Effector memory CD8-positive, alpha-beta T cell (primary cell): ENCODE measurements at regions not wholly inside any gene's neighbourhood (a gene's known extent, or its start where the extent isn't known, plus 50 kb on each side); places are given as distances from the start of the nearest gene placed in this dataset.
"Not testable (repeated sequence)": the region's sequence is repeated elsewhere in the genome, so short reads cannot be mapped to it uniquely, and the experiment has no call there.

Source experiments
- ATAC-seq: fragments of 150-1000 bp; cut with Tn5 transposase; replicated peaks from 2 replicates; pipeline ENCODE4 v1.10.0; 2021; ENCODE audit warnings: mild to moderate bottlenecking, moderate library complexity
- DNase-seq, 3 experiments: peaks; one replicate each; pipeline ENCODE4 v3.0.0; 2021
- H3K27ac Mint-ChIP-seq, 2 donors: one replicate each; pipeline ENCODE4 v1.8.0; 2022; ENCODE audit warnings: mild to moderate bottlenecking in 2 of 2, mixed read lengths in 2 of 2, moderate library complexity in 2 of 2
- H3K27me3 Mint-ChIP-seq, 2 donors: one replicate each; pipeline ENCODE4 v1.8.0; 2022; ENCODE audit warnings: mixed read lengths in 2 of 2
- H3K36me3 Mint-ChIP-seq: one replicate; pipeline ENCODE4 v1.8.0; 2022; ENCODE audit warnings: mild to moderate bottlenecking, moderate library complexity, mixed read lengths; ENCODE audit not compliant: insufficient read depth
- H3K4me1 Mint-ChIP-seq, 2 donors: one replicate each; pipeline ENCODE4 v1.8.0; 2022; ENCODE audit warnings: low read depth in 2 of 2, mixed read lengths in 2 of 2
- H3K4me3 Mint-ChIP-seq, 2 donors: one replicate each; pipeline ENCODE4 v1.8.0; 2022; ENCODE audit warnings: mild to moderate bottlenecking in 2 of 2, mixed read lengths in 2 of 2, moderate library complexity in 2 of 2
- H3K9me3 Mint-ChIP-seq, 2 donors: one replicate each; pipeline ENCODE4 v1.8.0; 2022; ENCODE audit warnings: mixed read lengths in 2 of 2

- DNase-seq (no peak), ATAC-seq (no peak)
Observed at GRCh38 chr4:155578726-155579370, 87.8 kb upstream of the GUCY1A1 start.

GRCh38 chr4:155578219-155578618 is 88.4 kb upstream of the GUCY1A1 start:
- Mint-ChIP-seq H3K27me3 (no peaks in the 10 kb centered on the region), H3K4me3 (no peak overlapping the region), H3K9me3 (peaks cover 3 to 10% of the 10 kb centered on the region in 2 donors), H3K36me3 (no peaks in the 10 kb centered on the region), H3K4me1 (peaks cover 0 to 2% of the 10 kb centered on the region in 2 donors), H3K27ac (no peak overlapping the region)
- DNase-seq, result no peak
- no peak for ATAC-seq

More at GRCh38 chr4:155578726-155579370, 87.8 kb upstream of the GUCY1A1 start:
- no peaks in the 10 kb centered on the region for H3K27me3 Mint-ChIP-seq
- peaks cover 0 to 3% of the 10 kb centered on the region in 2 donors for H3K4me1 Mint-ChIP-seq
- peaks cover 3 to 15% of the 10 kb centered on the region in 2 donors for H3K9me3 Mint-ChIP-seq
- H3K27ac Mint-ChIP-seq, result no peak overlapping the region
- H3K36me3 Mint-ChIP-seq, result no peaks in the 10 kb centered on the region
- no peak overlapping the region for H3K4me3 Mint-ChIP-seq

GRCh38 chr4:155574329-155574728 is 92.3 kb upstream of the GUCY1A1 start:
- ATAC-seq, H3K4me3 Mint-ChIP-seq, H3K9me3 Mint-ChIP-seq, H3K4me1 Mint-ChIP-seq, H3K27ac Mint-ChIP-seq, H3K36me3 Mint-ChIP-seq, H3K27me3 Mint-ChIP-seq, DNase-seq: not testable (repeated sequence)

- no peaks in the 10 kb centered on the region for H3K27me3 Mint-ChIP-seq
- H3K36me3 Mint-ChIP-seq, result no peaks in the 10 kb centered on the region
- no peaks in the 10 kb centered on the region for H3K4me1 Mint-ChIP-seq
- no peak overlapping the region for H3K4me3 Mint-ChIP-seq
- peaks cover 5 to 6% of the 10 kb centered on the region in 2 donors for H3K9me3 Mint-ChIP-seq
- H3K27ac Mint-ChIP-seq, result no peak overlapping the region
- ATAC-seq (no peak), DNase-seq (no peak)
Observed at GRCh38 chr4:155573126-155573525, 93.5 kb upstream of the GUCY1A1 start.

- Mint-ChIP-seq H3K27ac (no peak overlapping the region), H3K27me3 (no peaks in the 10 kb centered on the region), H3K4me3 (no peak overlapping the region), H3K4me1 (no peaks in the 10 kb centered on the region), H3K36me3 (no peaks in the 10 kb centered on the region), H3K9me3 (peaks cover 5 to 6% of the 10 kb centered on the region in 2 donors)
- DNase-seq, result no peak
- ATAC-seq, result no peak
Observed at GRCh38 chr4:155572106-155572703, 94.4 kb upstream of the GUCY1A1 start.

GRCh38 chr4:155571184-155571944 is 95.3 kb upstream of the GUCY1A1 start:
- Mint-ChIP-seq H3K27ac (no peak overlapping the region), H3K27me3 (no peaks in the 10 kb centered on the region), H3K4me3 (no peak overlapping the region), H3K4me1 (no peaks in the 10 kb centered on the region), H3K9me3 (peaks cover 5 to 6% of the 10 kb centered on the region in 2 donors), H3K36me3 (no peaks in the 10 kb centered on the region)
- ATAC-seq (no peak), DNase-seq (no peak)

- no peak overlapping the region for H3K4me3 Mint-ChIP-seq
- no peaks in the 10 kb centered on the region for H3K27me3 Mint-ChIP-seq
- no peak for DNase-seq
- H3K27ac Mint-ChIP-seq, result no peak overlapping the region
- no peaks in the 10 kb centered on the region for H3K36me3 Mint-ChIP-seq
- peaks cover 0 to 5% of the 10 kb centered on the region in 2 donors for H3K9me3 Mint-ChIP-seq
- no peak for ATAC-seq
- no peaks in the 10 kb centered on the region for H3K4me1 Mint-ChIP-seq
Observed at GRCh38 chr4:155570661-155571060, 96.0 kb upstream of the GUCY1A1 start.

- ATAC-seq (no peak), DNase-seq (no peak)
- Mint-ChIP-seq H3K4me1 (no peaks in the 10 kb centered on the region), H3K27ac (no peak overlapping the region), H3K9me3 (peaks cover 0 to 5% of the 10 kb centered on the region in 2 donors), H3K4me3 (no peak overlapping the region), H3K36me3 (no peaks in the 10 kb centered on the region), H3K27me3 (no peaks in the 10 kb centered on the region)
Observed at GRCh38 chr4:155569960-155570515, 96.6 kb upstream of the GUCY1A1 start.

- Mint-ChIP-seq H3K4me1 (no peaks in the 10 kb centered on the region), H3K27me3 (no peaks in the 10 kb centered on the region), H3K36me3 (no peaks in the 10 kb centered on the region), H3K27ac (no peak overlapping the region), H3K9me3 (peaks cover 0 to 5% of the 10 kb centered on the region in 2 donors), H3K4me3 (no peak overlapping the region)
- DNase-seq, result no peak
- no peak for ATAC-seq
Observed at GRCh38 chr4:155569471-155569870, 97.2 kb upstream of the GUCY1A1 start.

- no peaks in the 10 kb centered on the region for H3K36me3 Mint-ChIP-seq
- no peaks in the 10 kb centered on the region for H3K27me3 Mint-ChIP-seq
- peaks cover 0 to 5% of the 10 kb centered on the region in 2 donors for H3K9me3 Mint-ChIP-seq
- no peaks in the 10 kb centered on the region for H3K4me1 Mint-ChIP-seq
- H3K4me3 Mint-ChIP-seq, result no peak overlapping the region
- no peak for DNase-seq
- ATAC-seq, result no peak
- H3K27ac Mint-ChIP-seq, result no peak overlapping the region
Observed at GRCh38 chr4:155568641-155569220, 97.9 kb upstream of the GUCY1A1 start.

GRCh38 chr4:155566354-155566753 is 100.3 kb upstream of the GUCY1A1 start:
- Mint-ChIP-seq H3K9me3 (peaks cover 0 to 2% of the 10 kb centered on the region in 2 donors), H3K36me3 (no peaks in the 10 kb centered on the region), H3K4me3 (no peak overlapping the region), H3K27me3 (no peaks in the 10 kb centered on the region), H3K27ac (no peak overlapping the region), H3K4me1 (no peaks in the 10 kb centered on the region)
- DNase-seq, result no peak
- no peak for ATAC-seq

- no peak for DNase-seq
- Mint-ChIP-seq H3K36me3 (no peaks in the 10 kb centered on the region), H3K27ac (no peak overlapping the region), H3K9me3 (peaks cover 0 to 2% of the 10 kb centered on the region in 2 donors), H3K27me3 (no peaks in the 10 kb centered on the region), H3K4me1 (no peaks in the 10 kb centered on the region), H3K4me3 (no peak overlapping the region)
- ATAC-seq, result no peak
Observed at GRCh38 chr4:155565776-155566175, 100.9 kb upstream of the GUCY1A1 start.

GRCh38 chr4:155565330-155565729 is 101.3 kb upstream of the GUCY1A1 start:
- no peak for ATAC-seq
- peaks cover 0 to 2% of the 10 kb centered on the region in 2 donors for H3K9me3 Mint-ChIP-seq
- no peaks in the 10 kb centered on the region for H3K4me1 Mint-ChIP-seq
- no peak overlapping the region for H3K27ac Mint-ChIP-seq
- no peaks in the 10 kb centered on the region for H3K27me3 Mint-ChIP-seq
- DNase-seq, result no peak
- H3K4me3 Mint-ChIP-seq, result no peak overlapping the region
- H3K36me3 Mint-ChIP-seq, result no peaks in the 10 kb centered on the region
